GM12872 (cell line): ENCODE measurements at regions not wholly inside any gene's neighbourhood (a gene's known extent, or its start where the extent isn't known, plus 50 kb on each side); places are given as distances from the start of the nearest gene placed in this dataset.

Source experiments
- CTCF ChIP-seq: IDR thresholded peaks from 3 replicates; pipeline ENCODE4 v1.5.1; 2011; ENCODE audit warnings: low read depth, mild to moderate bottlenecking, low read length, moderate library complexity; ENCODE audit not compliant: insufficient read depth

- TF ChIP-seq CTCF = no peak
These were observed 137.6 kb upstream of the SSTR1 start for GRCh38 chr14:38070061-38070588.

GRCh38 chr14:38073641-38074040 lies 134.1 kb upstream of the SSTR1 start:
- no peak for TF ChIP-seq CTCF

GRCh38 chr14:38074081-38074480 lies 133.6 kb upstream of the SSTR1 start:
- TF ChIP-seq CTCF = no peak

- no peak for TF ChIP-seq CTCF
These were observed 132.9 kb upstream of the SSTR1 start for GRCh38 chr14:38074754-38075153.

GRCh38 chr14:38078393-38078792 lies 129.3 kb upstream of the SSTR1 start:
- no peak for TF ChIP-seq CTCF

GRCh38 chr14:38079268-38079667 lies 128.4 kb upstream of the SSTR1 start:
- no peak for TF ChIP-seq CTCF

- TF ChIP-seq CTCF = no peak
These were observed 127.8 kb upstream of the SSTR1 start for GRCh38 chr14:38079886-38080285.
